GM19025 (cell line): ENCODE measurements at regions not wholly inside any gene's neighbourhood (a gene's known extent, or its start where the extent isn't known, plus 50 kb on each side); places are given as distances from the start of the nearest gene placed in this dataset.

Experiments used
- ATAC-seq: cut with Tn5 transposase; IDR thresholded peaks from one replicate; pipeline ENCODE4 v1.9.1; 2021; ENCODE audit warnings: mild to moderate bottlenecking, low read depth, moderate library complexity; ENCODE audit not compliant: unreplicated experiment

DNA sequence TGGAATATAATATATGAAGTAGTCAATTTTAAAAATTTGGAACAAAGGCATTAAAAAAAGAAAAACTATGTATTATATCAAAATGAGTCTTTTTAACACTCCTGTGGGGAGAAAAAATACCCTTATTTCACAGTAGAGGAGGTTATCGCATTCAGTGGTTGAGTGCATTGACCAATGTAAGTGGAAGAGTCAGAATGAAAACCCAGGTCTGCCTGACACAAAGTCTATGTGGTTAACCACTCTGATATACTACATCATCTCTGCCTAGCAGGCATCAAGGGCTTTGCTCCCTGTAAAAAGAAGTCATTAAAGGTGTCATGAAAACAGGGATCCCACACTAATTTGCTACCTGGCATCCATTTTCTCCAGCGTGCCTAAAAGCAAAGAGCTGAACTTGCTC lies 417.2 kb upstream of the C9orf72 start:
- ATAC-seq, result no peak

DNA sequence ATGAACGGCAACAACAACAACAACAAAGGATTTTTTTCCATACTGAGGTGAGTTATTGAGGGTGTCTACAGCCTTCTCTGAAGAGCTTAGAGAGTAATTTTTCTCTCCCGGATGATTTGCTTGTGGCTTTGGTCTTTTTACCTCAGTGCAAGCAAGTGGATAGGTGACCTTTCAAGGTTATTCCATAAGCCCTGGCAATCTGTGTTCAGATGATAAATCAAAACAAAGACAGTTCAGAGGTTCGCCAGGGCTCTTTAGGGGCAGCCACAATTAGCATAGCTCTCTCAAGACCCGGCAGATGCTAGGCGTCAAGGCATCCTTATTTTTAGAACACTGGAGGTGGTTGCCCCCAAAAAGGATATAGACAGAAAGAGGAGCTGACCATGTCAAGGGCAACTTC lies 417.9 kb upstream of the C9orf72 start:
- ATAC-seq, result no peak

DNA sequence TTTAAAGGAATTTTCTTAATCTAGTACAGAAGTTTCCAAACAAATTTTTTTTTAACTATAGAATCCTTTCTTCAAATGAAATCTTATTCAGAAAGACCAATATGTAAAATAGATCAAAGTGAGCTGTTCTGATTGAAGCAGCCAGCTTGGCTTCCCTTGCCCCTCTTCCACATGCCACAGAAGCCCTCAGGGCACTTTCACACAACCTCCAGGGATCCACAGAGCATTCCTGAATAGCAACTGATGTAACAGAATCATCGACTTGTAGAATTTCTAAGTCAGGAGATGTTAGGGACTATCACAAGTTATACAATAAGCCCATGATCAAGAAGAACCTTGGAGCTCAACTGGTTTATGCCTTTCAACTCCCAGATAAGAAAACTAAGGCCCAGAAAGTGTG lies 427.8 kb upstream of the C9orf72 start:
- ATAC-seq, result no peak

DNA sequence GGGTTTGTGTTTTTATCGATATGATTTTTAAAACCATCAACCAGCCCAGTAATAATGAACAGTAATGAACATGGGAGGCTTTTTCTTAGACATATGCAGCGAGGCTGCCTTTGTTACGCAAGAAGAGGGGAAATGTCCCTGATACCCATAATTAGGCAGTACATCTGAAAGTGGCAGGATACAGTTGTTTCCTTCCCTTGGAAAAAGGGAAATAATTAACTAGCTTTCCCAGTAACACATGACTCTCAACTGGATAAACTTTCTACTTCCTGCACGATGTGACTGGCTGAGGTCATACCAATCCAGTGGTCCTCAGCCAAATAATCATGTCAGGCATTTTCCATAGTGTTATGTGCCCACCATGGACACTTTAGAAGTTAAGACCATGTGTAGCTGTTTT lies 431.6 kb upstream of the C9orf72 start:
- no peak for ATAC-seq

DNA sequence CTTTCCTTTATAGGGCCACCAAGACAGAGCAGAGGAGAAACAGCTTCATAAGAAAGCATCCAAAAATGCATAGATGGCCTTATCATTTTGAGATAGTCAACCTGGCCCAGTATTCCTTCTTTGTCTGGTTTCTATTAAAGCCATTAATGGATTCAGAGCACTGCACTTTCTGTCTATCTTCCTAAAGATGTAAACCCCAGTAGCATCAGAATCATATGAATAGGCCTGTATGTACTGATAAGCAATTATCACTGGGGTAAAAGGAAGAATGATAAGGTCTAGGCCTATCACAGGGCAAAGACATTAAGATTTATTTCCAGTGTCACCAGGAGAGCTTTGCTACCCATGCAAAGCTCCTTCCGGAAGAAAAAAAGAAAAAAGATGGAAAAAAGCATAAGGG lies 432.5 kb upstream of the C9orf72 start:
- no peak for ATAC-seq

DNA sequence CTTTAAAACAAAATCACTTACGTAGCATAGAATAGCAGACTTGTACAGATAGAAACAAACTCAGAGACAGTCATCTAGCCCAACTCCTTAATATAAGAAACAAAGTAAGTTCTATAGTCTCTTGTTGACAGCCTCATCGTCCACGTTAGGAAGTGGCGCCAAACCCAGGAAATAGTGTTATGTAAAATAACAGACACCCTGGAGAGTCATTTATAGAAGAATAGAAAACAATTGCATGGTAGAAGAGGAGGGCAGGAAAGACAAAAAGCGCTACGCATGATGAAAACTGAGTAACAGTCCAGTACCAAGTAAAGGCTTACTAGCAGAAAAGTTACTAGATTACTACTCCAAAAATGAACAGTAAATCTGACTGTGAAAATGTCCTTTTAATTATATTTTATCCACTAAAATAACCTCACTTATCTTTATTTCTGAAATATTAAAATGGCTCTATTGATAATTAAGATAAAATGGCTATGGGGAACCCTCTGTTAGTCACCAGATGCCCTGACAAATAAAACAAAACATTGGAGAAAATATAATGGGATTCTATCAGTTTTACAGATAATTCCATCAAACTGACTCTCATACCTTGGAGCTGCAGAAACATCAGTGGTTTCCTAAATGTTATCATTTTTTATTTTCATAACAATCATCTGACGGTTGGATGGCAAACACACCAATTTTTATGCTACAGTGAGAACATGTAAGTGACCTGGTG lies 434.0 kb upstream of the C9orf72 start:
- no peak for ATAC-seq

DNA sequence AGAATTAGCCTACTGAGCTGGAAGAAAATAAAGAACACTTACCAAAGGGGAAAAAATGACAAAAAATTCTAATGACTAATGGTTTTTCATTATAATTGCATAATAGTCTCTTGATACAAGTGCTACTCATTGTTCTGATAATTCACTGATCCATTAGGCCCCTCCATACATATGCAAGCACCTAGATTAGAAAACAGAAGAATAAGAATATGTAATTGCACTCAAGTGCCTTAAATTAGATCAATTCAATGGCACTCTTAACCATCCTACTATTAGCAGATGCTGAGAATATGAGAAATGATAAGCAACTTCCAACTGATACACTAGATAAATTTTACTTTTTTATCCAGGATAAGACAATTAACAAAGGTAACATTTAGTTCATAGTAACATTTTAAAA lies 440.9 kb upstream of the C9orf72 start:
- ATAC-seq, result no peak

DNA sequence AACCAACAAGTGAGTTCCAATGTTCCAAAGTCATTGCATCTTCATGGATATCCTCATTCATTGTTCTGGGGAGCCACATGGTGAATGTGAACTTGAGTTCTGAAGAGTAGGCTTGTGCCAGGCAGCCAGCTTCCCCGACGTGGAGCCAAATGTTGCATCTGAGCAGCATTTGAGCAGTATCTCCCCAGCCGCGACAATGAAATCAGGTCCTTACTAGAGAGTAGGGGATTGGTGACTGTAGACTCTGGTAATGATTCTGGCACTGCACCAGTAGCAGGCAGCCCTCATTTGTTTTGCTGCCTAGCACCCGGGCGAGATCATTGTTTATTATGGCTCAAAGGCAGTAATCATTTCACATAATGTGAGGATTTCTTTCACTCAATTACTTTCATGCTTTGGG lies 451.4 kb upstream of the C9orf72 start:
- ATAC-seq, result no peak

DNA sequence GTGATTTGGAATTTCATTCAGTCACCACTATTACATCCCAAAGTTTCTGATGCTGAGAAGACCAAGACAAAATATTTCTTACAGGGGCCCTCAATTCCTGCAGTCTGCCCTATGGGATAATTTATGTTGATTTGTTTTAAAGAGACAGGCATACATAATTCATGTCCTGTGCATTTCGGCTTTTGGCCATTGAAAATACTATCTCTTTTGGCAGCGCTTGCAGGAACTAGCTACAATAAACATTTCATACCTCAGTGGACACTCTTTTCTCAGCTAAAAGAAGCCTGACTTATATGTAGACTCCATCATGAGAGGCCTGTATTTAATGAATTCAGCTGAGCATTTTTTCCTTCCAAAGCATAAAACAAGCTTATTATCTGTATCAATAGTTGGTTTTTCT lies 451.9 kb upstream of the C9orf72 start:
- no peak for ATAC-seq

DNA sequence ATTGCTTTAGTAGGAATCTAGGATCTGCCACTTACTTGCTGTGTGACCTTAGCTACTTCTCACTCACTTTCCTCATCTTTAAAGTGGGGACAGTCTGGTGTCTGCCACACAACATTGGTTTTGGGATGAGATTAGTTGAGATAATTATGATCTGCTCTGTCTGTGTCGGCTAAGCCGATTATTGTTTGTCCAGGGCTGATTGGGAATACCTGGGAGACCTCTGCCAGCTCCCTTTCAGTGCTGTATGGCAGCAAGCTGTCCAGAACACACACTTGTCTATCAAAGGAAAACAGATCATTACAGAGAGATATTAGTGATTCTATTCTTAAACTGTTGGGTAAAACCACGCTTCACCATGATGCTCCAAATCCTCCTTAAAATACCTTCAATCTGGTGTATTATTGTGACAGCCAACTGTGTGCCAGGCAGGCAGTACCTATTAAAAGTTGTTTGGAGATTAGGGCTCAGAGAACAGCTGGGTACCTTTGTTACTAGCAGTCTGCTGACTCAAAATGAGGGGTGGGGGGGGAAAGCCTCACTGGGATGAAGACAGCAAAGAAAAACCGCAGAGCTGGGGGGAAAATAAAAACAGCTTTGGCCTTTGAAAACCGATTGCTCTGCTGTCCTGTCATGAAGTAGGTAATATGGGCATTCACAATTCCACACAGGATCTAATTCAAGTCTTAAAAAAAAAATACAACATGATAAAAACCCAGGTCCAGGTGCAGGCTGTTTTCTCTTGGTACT lies 458.4 kb upstream of the C9orf72 start:
- ATAC-seq, result no peak

DNA sequence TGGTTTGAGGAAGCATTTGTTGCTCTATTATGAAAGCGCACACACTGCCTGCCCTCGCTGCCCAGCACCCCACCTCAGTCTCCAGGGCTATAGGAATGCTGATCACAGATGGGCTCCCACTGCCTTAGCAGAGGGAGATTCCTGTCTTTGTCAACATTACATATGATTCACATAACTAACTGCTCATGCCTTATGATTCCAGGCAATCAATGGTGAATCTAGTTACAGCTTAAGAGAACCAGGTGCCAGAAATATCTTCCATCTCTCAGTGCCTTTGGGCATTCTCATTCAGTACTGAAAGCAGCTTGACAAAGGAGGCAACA lies 458.9 kb upstream of the C9orf72 start:
- no peak for ATAC-seq

DNA sequence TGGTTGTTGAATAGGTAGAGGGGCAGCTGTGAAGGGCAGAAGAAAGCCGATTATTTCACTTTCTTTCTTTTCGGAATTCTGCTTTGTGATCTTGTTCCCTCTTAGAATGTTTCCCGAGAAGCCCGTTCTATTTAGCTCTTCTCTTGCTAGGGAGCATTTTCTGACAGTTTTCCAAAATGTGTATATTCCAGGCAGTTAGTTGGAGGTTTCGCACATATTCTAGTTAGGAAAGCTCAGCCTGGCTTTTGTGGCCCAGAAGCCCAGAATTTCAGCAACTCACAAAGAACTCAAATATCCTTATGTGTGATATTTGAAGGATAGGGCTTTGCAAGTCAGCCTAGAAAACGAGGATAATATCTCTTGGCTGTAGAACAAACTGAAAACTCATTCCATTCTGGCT lies 461.0 kb upstream of the C9orf72 start:
- no peak for ATAC-seq

DNA sequence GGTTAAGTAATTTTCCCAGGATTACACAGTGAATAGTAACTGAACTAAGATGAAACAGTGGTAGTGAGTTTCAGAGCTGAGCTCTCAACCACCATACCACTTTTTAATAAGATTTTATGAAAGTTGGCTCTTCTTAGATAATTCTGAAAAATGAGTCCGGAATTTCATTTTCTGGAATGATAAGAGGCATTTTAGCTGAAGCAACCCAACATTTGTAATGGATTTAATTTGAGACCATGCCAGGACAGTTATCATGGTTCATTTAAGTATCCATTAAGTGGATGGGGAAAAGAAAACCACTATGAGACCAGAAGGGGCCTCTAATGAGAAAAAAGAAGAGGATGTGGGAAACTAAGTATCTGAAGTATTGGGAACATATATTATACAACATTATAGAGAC lies 464.7 kb upstream of the C9orf72 start:
- ATAC-seq, result no peak

DNA sequence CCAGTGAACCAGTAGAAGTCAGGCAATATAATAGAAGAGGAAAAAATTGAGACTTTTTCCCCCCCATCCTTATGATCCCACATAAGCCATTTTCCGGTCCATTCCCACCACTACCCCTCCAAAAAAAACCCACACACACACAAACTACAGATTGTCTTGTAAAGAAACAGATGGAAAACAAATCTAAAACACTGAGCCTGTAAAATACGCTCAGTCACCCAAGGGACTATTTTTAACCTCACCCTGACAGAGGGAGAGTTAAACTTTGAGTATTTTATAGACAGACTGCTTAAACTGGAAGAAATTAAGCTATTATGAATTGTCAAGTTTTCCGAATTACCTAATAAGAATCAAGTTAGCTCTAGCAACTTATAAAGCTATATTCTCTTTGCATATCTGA lies 471.8 kb upstream of the C9orf72 start:
- ATAC-seq, result no peak

DNA sequence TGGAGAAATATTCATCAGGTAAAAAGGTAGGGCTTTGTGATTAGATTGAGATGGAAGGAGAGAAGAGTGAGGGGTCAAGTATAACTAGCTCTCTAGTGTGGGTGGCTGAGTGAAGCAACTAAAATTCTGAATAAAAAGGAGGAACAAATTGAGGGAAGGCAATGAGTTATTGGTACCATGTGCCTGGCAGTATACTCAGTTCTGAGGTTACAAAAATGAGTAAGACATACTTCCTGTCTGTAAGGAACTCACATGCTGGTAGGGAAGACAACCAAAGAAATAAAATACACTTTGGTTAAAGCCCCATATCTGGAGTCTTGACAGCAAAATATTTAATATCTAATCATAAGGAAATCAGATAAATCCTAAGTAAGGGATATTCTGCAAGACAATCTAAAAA lies 476.8 kb upstream of the C9orf72 start:
- ATAC-seq, result no peak

DNA sequence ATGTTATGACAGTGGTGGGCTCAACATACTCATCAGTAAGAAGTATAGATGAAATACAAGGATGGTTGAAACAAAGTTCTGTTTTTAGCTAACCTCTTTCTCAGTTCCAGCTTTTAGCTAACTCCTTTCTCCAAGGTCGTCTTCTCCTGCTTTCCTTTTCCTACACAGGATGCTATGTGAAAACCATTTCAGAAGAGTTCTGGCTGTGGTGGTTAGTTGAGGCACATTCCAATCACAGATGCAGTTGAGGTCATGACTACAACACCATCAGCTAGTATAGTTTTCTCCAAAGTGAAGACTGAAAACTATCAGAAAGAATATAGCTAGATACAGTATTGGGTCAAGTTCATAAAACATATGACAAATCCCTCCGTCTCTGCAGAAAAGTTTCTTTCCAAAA lies 477.7 kb upstream of the C9orf72 start:
- ATAC-seq, result no peak

DNA sequence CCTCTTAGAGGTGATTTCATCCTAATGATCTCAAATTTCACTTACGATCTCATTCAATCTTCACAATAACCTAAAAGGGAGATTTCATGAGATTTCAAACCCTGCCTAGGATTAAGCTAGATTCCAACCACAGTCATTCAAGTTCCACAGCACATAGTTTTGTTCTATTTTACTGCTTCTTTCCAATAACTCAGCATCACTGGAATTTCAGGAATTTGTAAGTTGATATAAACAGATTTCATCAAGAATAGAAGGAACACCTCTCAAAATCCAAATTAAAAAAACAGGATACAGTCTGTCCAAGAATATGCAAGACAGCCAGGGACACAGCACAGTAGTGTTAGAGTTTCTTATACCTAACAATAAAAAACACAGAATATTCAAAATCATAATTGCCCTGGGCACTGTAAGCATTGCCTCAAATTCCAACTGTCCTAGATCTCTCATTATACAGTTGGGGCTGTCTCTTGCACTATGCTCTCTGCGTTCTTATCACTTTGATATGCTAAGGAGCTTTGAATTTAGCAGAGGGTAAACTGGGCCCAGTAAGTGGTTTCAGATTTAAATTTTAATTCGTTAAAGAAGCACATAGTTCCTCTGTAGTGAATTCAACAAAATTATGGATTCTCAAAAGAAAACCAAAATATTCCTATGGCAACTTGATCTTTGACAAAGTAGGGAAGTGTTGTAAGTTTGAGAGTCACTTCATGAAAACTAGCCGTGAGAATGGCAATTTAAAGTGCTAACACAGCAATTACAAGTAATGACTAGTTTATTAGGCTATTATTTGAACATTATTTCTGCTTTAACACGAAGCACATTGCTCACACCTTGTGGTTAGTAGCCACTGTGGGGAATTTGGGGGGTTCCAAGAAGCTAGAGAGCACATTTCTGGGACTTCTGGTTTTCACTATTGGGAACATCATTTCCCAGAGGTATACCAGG lies 478.6 kb upstream of the C9orf72 start:
- ATAC-seq, result no peak

DNA sequence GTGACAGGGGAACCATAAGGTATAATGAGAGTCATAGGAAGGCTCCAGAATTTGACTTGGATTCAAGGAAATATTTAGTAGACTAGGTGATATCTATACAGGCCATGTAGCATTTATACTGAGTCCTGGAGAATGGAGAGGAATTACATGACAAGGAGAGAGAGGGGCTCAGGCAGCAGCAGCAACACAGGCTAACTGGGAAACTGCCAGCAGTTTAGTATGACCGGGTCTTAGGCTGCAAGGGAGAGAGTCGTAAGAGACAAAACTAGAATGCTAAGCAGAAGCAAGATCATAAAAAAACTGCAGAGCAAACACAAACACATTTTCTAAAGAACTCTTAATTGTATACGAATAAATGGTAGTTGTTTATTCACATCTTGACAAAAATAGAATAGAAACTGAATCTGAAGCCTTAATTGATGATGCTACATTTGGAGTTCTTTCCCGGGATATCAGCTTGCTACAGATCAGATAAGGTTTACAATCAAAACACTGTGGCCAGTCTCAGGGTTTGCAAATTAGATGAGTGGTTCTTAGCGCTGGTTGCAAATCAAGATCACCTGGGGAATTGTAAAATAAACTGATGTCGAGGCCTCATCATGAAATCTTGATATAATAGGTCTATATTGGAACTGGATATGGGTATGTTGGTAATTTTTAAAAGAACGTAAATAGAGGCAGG lies 480.0 kb upstream of the C9orf72 start:
- no peak for ATAC-seq

DNA sequence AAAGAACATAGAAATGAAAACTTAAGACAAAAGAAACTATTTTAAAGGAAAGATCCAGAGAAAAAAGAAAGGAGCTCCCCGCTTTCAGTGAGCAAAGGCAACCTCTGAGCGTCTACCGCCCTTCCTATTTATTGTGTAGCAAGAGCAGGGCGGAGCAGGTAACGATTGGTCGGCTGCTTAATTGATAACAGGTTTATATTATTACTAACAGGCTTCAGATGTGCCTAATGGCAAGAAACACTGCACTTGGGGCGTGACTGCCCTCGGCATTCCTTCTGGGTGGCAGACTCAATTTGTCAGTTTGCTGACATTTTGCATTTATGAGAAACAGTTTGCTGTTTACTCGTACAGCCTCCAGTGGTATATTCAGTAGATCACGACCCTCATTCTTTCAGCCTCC lies 482.7 kb upstream of the C9orf72 start:
- ATAC-seq, result no peak

DNA sequence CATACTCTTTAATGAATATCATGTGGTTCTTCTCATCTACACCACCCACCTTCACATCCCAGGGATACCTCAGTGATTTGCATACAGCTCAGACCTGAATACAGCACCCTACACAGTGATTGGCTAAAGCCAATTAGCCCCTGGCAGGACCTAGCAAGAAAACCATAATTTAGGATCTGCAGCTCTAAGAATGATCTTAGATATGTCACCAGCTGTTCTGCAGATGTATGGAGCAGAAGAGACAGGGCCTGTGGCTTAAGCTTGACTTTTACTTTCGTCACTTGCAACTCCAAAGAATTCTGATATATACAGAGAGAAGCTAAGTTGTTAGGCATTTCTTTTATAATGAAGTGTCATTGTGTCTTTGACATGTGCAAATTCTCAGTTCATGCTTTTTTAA lies 483.2 kb upstream of the C9orf72 start:
- no peak for ATAC-seq

DNA sequence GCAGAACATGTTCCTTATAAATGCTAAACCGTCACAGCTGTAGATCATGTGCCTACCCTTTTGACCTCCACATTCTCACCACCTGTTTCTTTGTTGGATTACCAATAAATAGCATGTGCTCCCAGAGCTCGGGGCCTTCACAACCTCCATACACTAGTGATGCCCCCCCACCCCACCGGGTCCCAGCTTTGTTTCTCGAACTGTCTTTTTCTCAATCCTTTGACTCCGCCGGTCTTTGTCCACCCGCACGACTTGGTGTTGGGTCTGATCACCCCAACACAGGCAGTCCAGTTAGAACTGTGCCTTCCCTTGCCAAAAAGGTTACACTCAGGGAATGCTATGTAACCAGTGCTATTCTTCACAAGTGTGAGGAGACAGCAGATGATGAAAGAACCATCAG lies 485.9 kb upstream of the C9orf72 start:
- ATAC-seq, result no peak
